ENCODE measurements at regions not wholly inside any gene's neighbourhood (a gene's known extent, or its start where the extent isn't known, plus 50 kb on each side); places are given as distances from the start of the nearest gene placed in this dataset.

DNA sequence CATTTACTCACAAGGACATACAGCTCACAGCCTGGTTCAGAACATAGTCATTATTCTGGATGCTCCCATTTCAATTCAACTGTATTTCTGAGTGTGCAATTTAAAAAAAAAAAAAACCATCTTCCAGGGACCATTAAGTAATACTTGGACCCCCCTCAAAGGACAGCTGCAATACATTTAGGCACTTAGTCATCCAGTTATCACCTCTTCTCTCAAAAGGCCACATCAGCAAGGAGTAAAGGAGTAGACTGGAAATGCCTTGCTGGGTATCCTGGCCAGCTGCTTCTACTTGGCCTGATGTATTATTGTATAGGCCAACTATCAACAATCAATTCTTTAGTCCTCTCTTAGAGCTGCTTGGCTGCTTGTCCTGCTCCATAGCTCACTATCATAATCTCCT, 211.4 kb upstream of the SETMAR start:
- no peak overlapping the region for H3K27ac ChIP-seq
- TF ChIP-seq, protein P1, sequence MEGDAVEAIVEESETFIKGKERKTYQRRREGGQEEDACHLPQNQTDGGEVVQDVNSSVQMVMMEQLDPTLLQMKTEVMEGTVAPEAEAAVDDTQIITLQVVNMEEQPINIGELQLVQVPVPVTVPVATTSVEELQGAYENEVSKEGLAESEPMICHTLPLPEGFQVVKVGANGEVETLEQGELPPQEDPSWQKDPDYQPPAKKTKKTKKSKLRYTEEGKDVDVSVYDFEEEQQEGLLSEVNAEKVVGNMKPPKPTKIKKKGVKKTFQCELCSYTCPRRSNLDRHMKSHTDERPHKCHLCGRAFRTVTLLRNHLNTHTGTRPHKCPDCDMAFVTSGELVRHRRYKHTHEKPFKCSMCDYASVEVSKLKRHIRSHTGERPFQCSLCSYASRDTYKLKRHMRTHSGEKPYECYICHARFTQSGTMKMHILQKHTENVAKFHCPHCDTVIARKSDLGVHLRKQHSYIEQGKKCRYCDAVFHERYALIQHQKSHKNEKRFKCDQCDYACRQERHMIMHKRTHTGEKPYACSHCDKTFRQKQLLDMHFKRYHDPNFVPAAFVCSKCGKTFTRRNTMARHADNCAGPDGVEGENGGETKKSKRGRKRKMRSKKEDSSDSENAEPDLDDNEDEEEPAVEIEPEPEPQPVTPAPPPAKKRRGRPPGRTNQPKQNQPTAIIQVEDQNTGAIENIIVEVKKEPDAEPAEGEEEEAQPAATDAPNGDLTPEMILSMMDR (conservative IDR thresholded peaks at IDR 0.05), result no peak

DNA sequence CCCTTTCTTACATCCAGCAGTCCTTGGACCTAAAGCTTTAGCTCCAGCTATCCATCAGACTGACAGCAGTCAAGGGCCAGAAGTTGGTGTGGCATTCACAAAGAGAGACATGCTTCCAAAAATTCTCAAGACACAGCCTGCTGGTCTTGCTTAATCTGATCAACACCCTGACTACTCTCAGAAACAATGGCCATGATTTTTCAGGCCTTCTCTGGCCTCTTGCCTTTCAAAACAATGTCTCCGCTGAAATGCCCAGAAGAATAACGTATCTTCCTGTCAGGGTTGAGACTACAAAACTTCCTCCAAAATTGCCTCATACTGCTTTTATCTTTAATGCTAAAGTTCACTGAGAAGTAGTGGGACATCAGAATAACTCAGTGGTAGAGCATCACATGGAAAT, 205.4 kb upstream of the SETMAR start:
- TF ChIP-seq, protein P1 (conservative IDR thresholded peaks at IDR 0.05), result no peak
- no peak overlapping the region for H3K27ac ChIP-seq

DNA sequence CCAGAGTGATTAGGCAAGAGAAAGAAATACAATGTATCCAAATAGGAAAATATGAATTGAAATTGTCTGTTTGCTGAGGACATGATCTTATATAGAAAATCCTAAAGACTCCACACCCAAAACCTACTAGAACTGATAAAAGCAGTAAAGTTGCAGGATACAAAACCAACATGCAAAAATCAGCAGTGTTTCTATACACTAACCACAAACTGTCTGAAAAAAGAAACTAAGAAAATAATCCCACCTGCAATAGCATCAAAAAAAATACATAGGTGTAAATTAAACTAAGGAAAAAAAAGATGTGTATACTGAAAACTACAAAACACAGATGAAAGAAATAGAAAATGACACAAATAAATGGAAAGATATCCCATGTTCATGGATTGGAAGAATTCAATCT, 203.6 kb upstream of the SETMAR start:
- TF ChIP-seq, protein P1 (conservative IDR thresholded peaks at IDR 0.05), result no peak
- no peak overlapping the region for H3K27ac ChIP-seq

DNA sequence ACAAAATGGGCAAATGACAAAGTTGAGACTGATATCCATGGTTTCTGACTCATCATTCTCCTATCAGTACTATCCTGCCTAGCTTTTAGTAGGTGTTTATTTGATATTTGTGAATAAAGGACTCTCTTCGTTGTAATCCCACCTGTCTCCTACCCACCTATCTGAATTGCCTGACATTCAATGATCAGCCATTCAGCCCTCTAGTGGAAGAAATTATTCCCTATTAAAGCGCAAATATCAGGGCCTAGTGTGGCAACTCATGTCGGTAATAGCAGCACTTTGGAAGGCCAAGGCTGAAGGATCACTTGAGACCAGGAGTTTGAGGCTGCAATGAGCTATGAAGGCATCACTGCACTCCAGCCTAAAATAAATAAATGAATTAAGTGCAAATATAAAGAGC, 195.7 kb upstream of the SETMAR start:
- H3K27ac ChIP-seq, result no peak overlapping the region
- TF ChIP-seq, protein P1 (conservative IDR thresholded peaks at IDR 0.05), result peak; percentile 37; the same call in 1 of the 2 replicates

DNA sequence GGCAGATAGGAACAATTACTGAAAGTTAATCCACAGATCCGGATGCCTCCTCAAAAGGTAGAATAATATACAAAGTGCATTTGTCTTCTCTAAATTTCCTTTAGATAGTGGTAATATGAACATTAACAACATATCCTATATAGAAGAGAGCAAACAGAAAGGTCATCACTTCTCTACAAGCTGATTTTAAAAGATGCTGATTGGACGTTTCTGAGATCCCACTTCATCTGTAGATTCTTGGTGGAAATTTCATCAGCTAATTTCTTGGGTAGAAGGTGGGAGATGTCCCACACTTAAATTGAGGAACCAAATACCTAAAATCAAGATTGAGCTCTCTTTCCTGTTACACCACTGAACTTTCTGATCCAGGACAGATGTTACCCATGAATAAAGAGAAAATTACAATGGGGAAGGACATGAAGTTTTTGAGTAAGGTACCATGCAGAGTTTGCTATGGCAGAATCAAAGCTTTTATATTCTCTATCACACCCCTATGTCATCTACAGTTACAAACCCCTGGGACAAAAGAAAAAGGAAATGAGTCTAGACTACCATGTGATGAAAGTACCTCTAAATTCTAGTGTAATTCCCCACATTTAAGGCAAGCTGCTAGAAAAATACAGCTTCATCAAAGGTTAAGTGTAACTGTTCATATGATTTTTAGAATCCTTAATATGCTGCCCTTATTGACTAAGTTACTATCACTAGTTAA, 189.2 kb upstream of the SETMAR start:
- H3K27ac ChIP-seq, result no peak overlapping the region
- TF ChIP-seq, protein P1 (conservative IDR thresholded peaks at IDR 0.05), result no peak

DNA sequence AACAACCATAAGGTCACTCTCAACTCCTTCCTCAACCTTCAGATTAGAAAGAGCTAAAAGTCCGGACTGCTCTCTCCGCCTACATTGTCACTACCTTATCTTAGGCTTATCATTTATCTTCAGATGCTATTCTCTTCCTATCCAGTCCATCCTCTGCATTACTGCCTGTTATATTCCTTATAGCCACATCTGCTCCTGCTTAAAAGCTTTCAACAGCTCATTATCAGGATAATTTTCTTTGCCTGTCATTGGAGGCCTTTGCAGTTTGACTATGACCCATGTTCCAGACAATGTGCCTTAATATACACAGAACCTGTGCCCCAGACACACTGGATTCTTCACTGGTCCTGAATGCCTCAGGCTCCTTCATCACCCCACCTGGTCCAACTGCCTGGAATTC, 184.1 kb upstream of the SETMAR start:
- TF ChIP-seq, protein P1 (conservative IDR thresholded peaks at IDR 0.05), result no peak
- H3K27ac ChIP-seq, result no peak overlapping the region

DNA sequence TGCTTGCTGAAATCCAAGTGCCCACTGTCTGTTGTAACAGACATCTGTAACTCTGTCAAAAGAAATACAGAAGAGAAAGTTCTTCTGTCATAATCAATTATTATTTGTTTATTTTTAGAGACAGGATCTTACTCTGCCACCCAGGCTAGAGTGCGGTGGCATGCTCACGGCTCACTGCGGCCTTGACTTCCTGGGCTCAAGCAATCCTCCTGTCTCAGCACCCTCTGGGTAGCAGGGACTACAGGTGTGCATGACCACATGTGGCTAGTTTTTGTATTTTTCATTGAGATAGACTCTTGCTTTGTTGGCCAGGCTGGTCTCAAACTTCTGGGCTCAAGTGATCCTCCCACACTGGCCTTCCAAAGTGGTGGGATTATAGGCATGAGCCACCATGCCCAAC, 177.6 kb upstream of the SETMAR start:
- TF ChIP-seq, protein P1 (conservative IDR thresholded peaks at IDR 0.05), result no peak
- no peak overlapping the region for H3K27ac ChIP-seq
